ENCODE measurements at regions not wholly inside any gene's neighbourhood (a gene's known extent, or its start where the extent isn't known, plus 50 kb on each side); places are given as distances from the start of the nearest gene placed in this dataset.

- no peak for DNase-seq
Observed at GRCh38 chr13:109846185-109846584, 59.8 kb upstream of the IRS2 start.

- no peak for DNase-seq
Observed at GRCh38 chr13:109844396-109844795, 58.0 kb upstream of the IRS2 start.

GRCh38 chr13:109843695-109844094 is 57.3 kb upstream of the IRS2 start:
- DNase-seq: no peak

GRCh38 chr13:109842212-109842920 is 56.0 kb upstream of the IRS2 start:
- no peak for DNase-seq

GRCh38 chr13:109840893-109841287 is 54.5 kb upstream of the IRS2 start:
- DNase-seq: no peak

- no peak for DNase-seq
Observed at GRCh38 chr13:109840201-109840892, 54.0 kb upstream of the IRS2 start.

GRCh38 chr13:109836629-109837607 is 50.5 kb upstream of the IRS2 start:
- DNase-seq: no peak
